Ovary (tissue), 7 donors: ENCODE measurements at regions not wholly inside any gene's neighbourhood (a gene's known extent, or its start where the extent isn't known, plus 50 kb on each side); places are given as distances from the start of the nearest gene placed in this dataset.

Experiments
- DNase-seq, 5 donors: peaks; one replicate each; pipeline ENCODE4 v3.0.0-alpha.2; 2019 to 2020
- H3K27ac ChIP-seq, 2 donors: fragments of 200-600 bp; one replicate each; pipeline versions ENCODE4 v1.5.1 to v1.8.0; 2019 to 2022
- H3K27me3 ChIP-seq: fragments of 200-600 bp; one replicate; pipeline ENCODE4 v1.8.0; 2022
- H3K36me3 ChIP-seq: fragments of 200-600 bp; sonication (generic); one replicate; pipeline ENCODE4 v1.5.1; 2019
- H3K4me1 ChIP-seq: one replicate; pipeline ENCODE4 v1.8.1; 2013; ENCODE audit warnings: mild to moderate bottlenecking, moderate library complexity; ENCODE audit not compliant: insufficient read depth
- H3K4me3 ChIP-seq: fragments of 200-600 bp; sonication (generic); one replicate; pipeline ENCODE4 v1.5.1; 2017
- H3K9me3 ChIP-seq, 2 donors: fragments of 200-600 bp in 1 of 2; sonication (generic) in 1 of 2; one replicate each; pipeline versions ENCODE4 v1.5.1 to v1.8.1; 2013 to 2019; ENCODE audit warnings: mild to moderate bottlenecking in 1 of 2, moderate library complexity in 1 of 2
- CTCF ChIP-seq, 3 donors: fragments of 450-650 bp in 2 of 3; fragments of 200-600 bp in 1 of 3; IDR thresholded peaks; one replicate each; pipeline versions ENCODE4 v1.5.1 to v1.8.0; 2016 to 2022; ENCODE audit warnings: antibody characterized with exemption in 3 of 3, mild to moderate bottlenecking in 1 of 3
- EP300 ChIP-seq: sonication (generic); formaldehyde crosslinking; IDR thresholded peaks from one replicate; pipeline ENCODE4 v1.6.1; 2017; ENCODE audit warnings: antibody characterized with exemption
- POLR2A ChIP-seq: fragments of 450-650 bp; IDR thresholded peaks from one replicate; pipeline ENCODE4 v1.6.1; 2017; ENCODE audit warnings: antibody characterized with exemption, mild to moderate bottlenecking, moderate library complexity
- WGBS, 3 donors: extraction: QIAGEN DNeasy Blood & Tissue Kit in 1 of 3; methylation state at CpG; one replicate each; pipeline versions ENCODE4 v1.1.5 to v1.1.7; 2013 to 2017; 5-methylcytosine and 5-hydroxymethylcytosine counted together
- intact Hi-C, 4 donors: fragments of 100-400 bp; cut with DNase I; formaldehyde crosslinking; loops; one replicate each; pipeline versions ENCODE4 v1.11.0 to v1.15.1; 2022 to 2023
- donor health status: DM: no; HTN: no; CAD: no; lungs with moderate emphysema.
- donor health status: DM: no; HTN: no; CAD: no.
- donor health status: Bipolar disorder and iron deficiency.
- donor health status: DM: no; HTN: no; CAD: no.
- donor health status: DM: yes; HTN: yes; CAD: no.

- H3K36me3 ChIP-seq = no peaks in the 10 kb centered on the region
- no peaks in the 10 kb centered on the region for H3K9me3 ChIP-seq
- no peak overlapping the region for H3K4me3 ChIP-seq
- no peak overlapping the region for H3K27ac ChIP-seq
- H3K27me3 ChIP-seq = no peaks in the 10 kb centered on the region
- DNase-seq = no peak
- intact Hi-C loops = no loop called here
- 53 to 70% (median 68%) methylated on average over 6 of the region's 6 CpGs for WGBS, 3 donors
- no peak for TF ChIP-seq EP300
- no peak for TF ChIP-seq CTCF (IDR thresholded peaks at IDR 0.05)
- TF ChIP-seq POLR2A = no peak
- H3K4me1 ChIP-seq = peaks cover 3% of the 10 kb centered on the region
Observed at GRCh38 chr10:44696496-44696895, 214.6 kb upstream of the TMEM72 start.

- intact Hi-C loops = no loop called here
- no peak for TF ChIP-seq EP300
- TF ChIP-seq POLR2A = no peak
- TF ChIP-seq CTCF (IDR thresholded peaks at IDR 0.05) = no peak
- no peak for DNase-seq
- H3K9me3 ChIP-seq = no peaks in the 10 kb centered on the region
- no peaks in the 10 kb centered on the region for H3K27me3 ChIP-seq
- no peaks in the 10 kb centered on the region for H3K36me3 ChIP-seq
- no peak overlapping the region for H3K4me3 ChIP-seq
- 54 to 65% (median 64%) methylated on average over 2 of the region's 2 CpGs for WGBS, 3 donors
- H3K4me1 ChIP-seq = peaks cover 3% of the 10 kb centered on the region
- H3K27ac ChIP-seq = no peak overlapping the region
Observed at GRCh38 chr10:44697116-44697515, 214.0 kb upstream of the TMEM72 start.

GRCh38 chr10:44702531-44702930, 208.6 kb upstream of the TMEM72 start:
- Histone ChIP-seq H3K4me3 (no peak overlapping the region), H3K4me1 (no peaks in the 10 kb centered on the region), H3K27ac (no peak overlapping the region), H3K36me3 (no peaks in the 10 kb centered on the region), H3K9me3 (no peaks in the 10 kb centered on the region), H3K27me3 (no peaks in the 10 kb centered on the region)
- 95 to 100% (median 98%) methylated on average over 1 of the region's 1 CpG for WGBS, 3 donors
- DNase-seq = no peak
- intact Hi-C loops = no loop called here
- TF ChIP-seq CTCF (IDR thresholded peaks at IDR 0.05) (no peak), EP300 (no peak), POLR2A (no peak)

GRCh38 chr10:44703241-44704155, 207.6 kb upstream of the TMEM72 start:
- H3K27ac ChIP-seq = no peak overlapping the region
- H3K9me3 ChIP-seq = no peaks in the 10 kb centered on the region
- H3K4me1 ChIP-seq = peaks cover 3% of the 10 kb centered on the region
- no peak for DNase-seq
- 47 to 53% (median 49%) methylated on average over 6 of the region's 6 CpGs for WGBS, 3 donors
- no peak for TF ChIP-seq EP300
- TF ChIP-seq POLR2A = no peak
- TF ChIP-seq CTCF (IDR thresholded peaks at IDR 0.05) = no peak
- no peaks in the 10 kb centered on the region for H3K36me3 ChIP-seq
- H3K4me3 ChIP-seq = no peak overlapping the region
- no peaks in the 10 kb centered on the region for H3K27me3 ChIP-seq
- intact Hi-C loops = no loop called here
